Stimulated activated CD8-positive, alpha-beta memory T cell treated with anti-CD3 and anti-CD28 coated beads, Interleukin-15, amount 100 ng/mL, for 48 hours (primary cell): ENCODE measurements at regions not wholly inside any gene's neighbourhood (a gene's known extent, or its start where the extent isn't known, plus 50 kb on each side); places are given as distances from the start of the nearest gene placed in this dataset.

ENCODE experiments used
- DNase-seq, 2 donors: peaks; one replicate each; pipeline ENCODE4 v3.0.0-alpha.2; 2020; ENCODE audit warnings: low read depth in 2 of 2

- no peak for DNase-seq
Measured at GRCh38 chr5:8633696-8634095, 764.7 kb downstream of the MTRR start.

GRCh38 chr5:8634219-8634618 lies 765.3 kb downstream of the MTRR start:
- no peak for DNase-seq

GRCh38 chr5:8641786-8642505 lies 773.0 kb downstream of the MTRR start:
- no peak for DNase-seq

GRCh38 chr5:8644377-8644776 lies 775.4 kb downstream of the MTRR start:
- DNase-seq, result no peak

- no peak for DNase-seq
Measured at GRCh38 chr5:8647111-8647510, 778.2 kb downstream of the MTRR start.

- DNase-seq, result no peak
Measured at GRCh38 chr5:8650186-8650585, 781.2 kb downstream of the MTRR start.

GRCh38 chr5:8660133-8660893 lies 791.4 kb downstream of the MTRR start:
- DNase-seq, result no peak

GRCh38 chr5:8663374-8663773 lies 794.4 kb downstream of the MTRR start:
- no peak for DNase-seq

GRCh38 chr5:8675182-8675581 lies 806.2 kb downstream of the MTRR start:
- no peak for DNase-seq

- no peak for DNase-seq
Measured at GRCh38 chr5:8676695-8677094, 807.7 kb downstream of the MTRR start.

- DNase-seq, result no peak
Measured at GRCh38 chr5:8682381-8682780, 813.4 kb downstream of the MTRR start.

- DNase-seq, result no peak
Measured at GRCh38 chr5:8683496-8683895, 814.5 kb downstream of the MTRR start.

- DNase-seq, result no peak
Measured at GRCh38 chr5:8685704-8686103, 816.8 kb downstream of the MTRR start.

- DNase-seq, result no peak
Measured at GRCh38 chr5:8686707-8687106, 817.8 kb downstream of the MTRR start.

- no peak for DNase-seq
Measured at GRCh38 chr5:8689773-8690172, 820.8 kb downstream of the MTRR start.

- no peak for DNase-seq
Measured at GRCh38 chr5:8691221-8691620, 822.3 kb downstream of the MTRR start.

- no peak for DNase-seq
Measured at GRCh38 chr5:8693341-8693844, 824.4 kb downstream of the MTRR start.

GRCh38 chr5:8694545-8694944 lies 825.6 kb downstream of the MTRR start:
- no peak for DNase-seq

- DNase-seq, result no peak
Measured at GRCh38 chr5:8695902-8696845, 827.2 kb downstream of the MTRR start.

- DNase-seq, result no peak
Measured at GRCh38 chr5:8700222-8700621, 831.3 kb downstream of the MTRR start.

GRCh38 chr5:8700671-8701070 lies 831.7 kb downstream of the MTRR start:
- DNase-seq, result no peak

- no peak for DNase-seq
Measured at GRCh38 chr5:8701251-8701650, 832.3 kb downstream of the MTRR start.
